Stomach (tissue), 4 donors: ENCODE measurements at regions not wholly inside any gene's neighbourhood (a gene's known extent, or its start where the extent isn't known, plus 50 kb on each side); places are given as distances from the start of the nearest gene placed in this dataset.

ENCODE experiments used
- CTCF ChIP-seq, 7 experiments: fragments of 450-650 bp in 4 of 7; fragments of 200-600 bp in 3 of 7; sonication (generic) in 3 of 7; IDR thresholded peaks; one replicate each; pipeline ENCODE4 v1.5.1; 2016 to 2019; ENCODE audit warnings: antibody characterized with exemption in 7 of 7, control low read depth in 2 of 7, mild to moderate bottlenecking in 1 of 7
- EP300 ChIP-seq: sonication (generic); formaldehyde crosslinking; IDR thresholded peaks from one replicate; pipeline ENCODE4 v1.6.1; 2017; ENCODE audit warnings: antibody characterized with exemption
- POLR2A ChIP-seq, 4 donors: fragments of 450-650 bp; IDR thresholded peaks; one replicate each; pipeline ENCODE4 v1.6.1; 2016; ENCODE audit warnings: antibody characterized with exemption in 4 of 4, control low read depth in 2 of 4, mild to moderate bottlenecking in 1 of 4, moderate library complexity in 1 of 4
- POLR2AphosphoS5 ChIP-seq, 3 donors: sonication (generic); formaldehyde crosslinking; IDR thresholded peaks; one replicate each; pipeline ENCODE4 v1.6.1; 2016; ENCODE audit warnings: antibody characterized with exemption in 3 of 3

GRCh38 chr3:159174715-159175692, 373.1 kb downstream of the MFSD1 start:
- TF ChIP-seq POLR2A (IDR thresholded peaks at IDR 0.05), result no peak
- TF ChIP-seq POLR2AphosphoS5 (IDR thresholded peaks at IDR 0.05), result no peak
- no peak for TF ChIP-seq CTCF (IDR thresholded peaks at IDR 0.05)
- no peak for TF ChIP-seq EP300
